NCI-H226 (cell line): ENCODE measurements at regions not wholly inside any gene's neighbourhood (a gene's known extent, or its start where the extent isn't known, plus 50 kb on each side); places are given as distances from the start of the nearest gene placed in this dataset.
A peak's percentile ranks its signal among the peaks of the same experiment; 100 is the strongest.
"Not testable (repeated sequence)": the region's sequence is repeated elsewhere in the genome, so short reads cannot be mapped to it uniquely, and the experiment has no call there.

Experiments used
- DNase-seq: peaks from one replicate; pipeline ENCODE4 v3.0.0-alpha.2; 2015

DNA sequence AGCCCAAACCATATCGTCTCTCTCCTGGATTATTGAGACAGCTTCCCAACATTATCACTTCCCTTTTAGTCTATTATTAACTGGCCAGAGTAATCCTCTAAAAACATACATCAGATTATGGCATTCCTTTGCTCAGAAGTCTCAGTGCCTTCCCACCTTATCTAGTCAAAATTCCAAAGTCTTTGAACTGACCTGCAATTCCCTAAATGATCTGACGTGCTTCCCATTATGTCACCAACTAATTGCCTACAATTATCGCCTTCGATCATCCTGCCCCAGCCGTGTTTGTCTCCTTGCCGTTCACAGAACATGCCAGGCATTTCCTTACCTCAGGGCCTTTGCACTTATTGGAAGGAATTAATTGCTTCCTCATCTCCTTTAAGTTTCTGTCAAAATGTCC lies 332.4 kb downstream of the IRS1 start:
- no peak for DNase-seq

GRCh38 chr2:226466589-226466988 lies 333.0 kb downstream of the IRS1 start:
- DNase-seq, result peak; percentile 35

DNA sequence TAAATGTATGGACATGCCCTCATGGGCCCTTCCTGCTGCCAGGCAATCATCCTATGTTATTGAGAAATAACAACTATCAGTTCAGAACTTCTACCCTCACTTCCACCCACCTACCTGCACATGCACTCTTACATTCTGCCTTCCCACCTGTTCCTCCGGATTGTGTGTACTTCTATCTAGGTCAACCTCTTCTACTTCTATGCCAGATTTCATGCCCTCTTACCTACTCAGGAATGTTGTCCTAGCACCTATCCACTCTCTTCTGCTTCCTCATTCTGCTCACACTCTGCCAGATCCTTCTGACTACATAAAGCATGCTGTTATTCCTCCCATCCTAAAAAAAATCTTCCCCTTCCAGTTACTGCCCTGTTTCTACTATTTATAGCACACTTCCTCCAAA lies 333.5 kb downstream of the IRS1 start:
- no peak for DNase-seq

DNA sequence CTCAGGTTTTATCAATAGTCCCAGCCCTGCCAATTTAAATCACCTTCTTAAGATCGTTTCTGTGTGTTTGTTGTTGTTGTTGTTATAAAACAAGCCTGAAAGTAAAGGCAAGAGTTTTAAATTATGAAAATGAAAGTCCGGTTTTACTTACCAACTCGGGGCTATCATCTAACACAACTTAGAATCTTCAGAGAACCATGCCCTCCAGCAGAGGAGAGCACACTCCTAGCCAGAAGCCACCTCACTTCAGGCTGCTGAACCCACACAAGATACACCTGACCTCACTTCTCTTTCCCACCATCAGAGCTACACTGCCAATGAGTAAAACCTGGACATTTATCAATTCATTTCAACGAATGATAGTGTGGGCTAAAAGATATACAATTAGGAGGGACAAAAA lies 335.2 kb downstream of the IRS1 start:
- DNase-seq, result no peak

DNA sequence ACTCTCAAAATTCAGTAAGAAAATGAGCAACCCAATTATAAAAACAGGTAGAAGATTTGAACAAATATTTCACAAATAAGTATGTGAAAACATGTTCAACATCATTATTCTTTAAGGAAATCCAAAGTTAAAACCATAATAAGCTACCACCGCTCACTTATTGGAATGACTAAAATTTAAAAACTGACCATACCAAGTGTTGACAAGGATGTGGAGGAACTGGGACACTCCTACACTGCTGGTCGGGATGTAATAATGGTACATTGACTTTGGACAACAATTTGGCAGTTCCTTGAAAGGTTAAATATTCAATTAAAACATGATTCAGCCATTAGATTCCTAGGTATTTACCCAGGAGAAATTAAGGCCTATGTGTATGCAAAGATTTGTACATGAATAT lies 336.5 kb downstream of the IRS1 start:
- no peak for DNase-seq

DNA sequence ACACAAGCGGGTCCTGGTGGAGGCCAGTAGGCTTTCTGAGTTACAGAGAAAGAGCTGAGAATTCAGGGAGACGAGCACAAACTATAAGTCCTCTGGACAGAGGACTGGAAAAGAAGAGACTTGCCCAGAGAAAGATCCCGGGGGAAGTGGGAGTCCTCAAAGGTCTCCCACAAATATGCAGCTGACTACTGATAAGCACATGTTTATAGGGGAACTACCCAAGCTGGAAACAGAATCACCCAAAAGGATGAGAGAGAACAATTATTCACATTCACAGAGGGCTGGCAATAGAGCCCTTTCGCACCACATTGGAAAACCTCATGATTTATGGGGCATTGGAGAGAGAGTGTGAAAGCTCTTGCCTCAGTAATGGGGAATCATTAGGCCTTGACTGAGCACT lies 337.6 kb downstream of the IRS1 start:
- peak; percentile 83 for DNase-seq

GRCh38 chr2:226456144-226456543 lies 343.5 kb downstream of the IRS1 start:
- DNase-seq, result not testable (repeated sequence)

GRCh38 chr2:226452768-226453167 lies 346.9 kb downstream of the IRS1 start:
- no peak for DNase-seq

- DNase-seq, result no peak
Measured at GRCh38 chr2:226451486-226451885, 348.1 kb downstream of the IRS1 start.

- DNase-seq, result no peak
Measured at GRCh38 chr2:226450141-226450540, 349.5 kb downstream of the IRS1 start.

GRCh38 chr2:226447338-226448300 lies 352.0 kb downstream of the IRS1 start:
- peak; percentile 28 for DNase-seq

- no peak for DNase-seq
Measured at GRCh38 chr2:226446406-226447001, 353.1 kb downstream of the IRS1 start.

- no peak for DNase-seq
Measured at GRCh38 chr2:226445216-226445861, 354.3 kb downstream of the IRS1 start.

- no peak for DNase-seq
Measured at GRCh38 chr2:226443112-226443511, 356.5 kb downstream of the IRS1 start.

DNA sequence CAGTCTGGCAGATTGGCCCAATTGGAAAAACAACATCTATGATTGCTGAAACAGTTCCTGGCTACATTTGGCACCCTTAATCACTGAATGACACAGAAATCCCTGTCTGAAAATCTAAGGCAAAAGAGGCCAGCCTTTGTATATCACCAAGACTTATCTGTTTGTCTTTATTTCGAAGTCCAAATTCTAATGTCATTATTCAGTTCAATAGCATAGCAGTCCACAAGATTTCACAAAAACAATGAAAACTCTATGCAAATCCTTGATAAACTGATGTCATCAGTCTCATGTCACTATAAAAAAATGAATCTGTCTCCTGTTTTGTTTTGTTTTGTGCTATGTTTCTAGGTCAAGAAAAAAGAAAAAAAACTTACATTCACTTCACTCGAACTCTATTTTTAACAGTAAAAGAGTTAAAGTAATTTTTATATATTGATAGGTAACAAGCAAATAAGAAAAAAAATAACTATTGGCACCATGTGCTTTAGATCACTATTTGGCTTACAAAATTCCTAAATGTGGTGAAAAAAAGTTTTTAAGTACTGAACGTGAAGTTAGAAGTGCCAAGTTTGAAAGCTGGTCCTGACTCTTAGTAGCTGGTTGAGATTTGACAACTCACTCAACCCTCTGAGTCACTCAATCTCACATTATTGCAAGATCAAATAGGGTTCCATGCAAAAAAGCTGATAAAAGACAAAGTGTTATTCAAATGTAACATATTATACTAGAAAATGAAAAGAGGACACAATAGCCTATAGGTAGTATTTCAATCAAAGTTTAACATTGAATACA lies 359.3 kb downstream of the IRS1 start:
- no peak for DNase-seq

DNA sequence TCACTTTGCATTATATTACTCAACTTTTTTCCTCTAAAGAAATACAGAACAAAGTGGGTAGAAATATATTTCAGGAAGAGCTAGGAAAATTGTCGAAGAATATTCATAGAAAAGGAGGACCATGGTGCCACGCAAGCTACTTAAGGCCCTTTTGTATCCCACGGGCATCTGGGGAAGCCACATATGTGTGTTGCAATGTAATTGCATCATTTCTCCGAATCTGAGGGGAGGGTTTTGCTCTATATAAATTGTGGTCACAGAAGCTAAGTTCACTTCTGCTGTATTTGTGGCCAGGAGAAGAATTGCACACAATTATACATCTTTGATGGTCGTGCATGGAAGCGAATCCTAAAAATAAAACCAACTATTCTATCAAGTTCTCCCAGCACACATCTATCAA lies 360.3 kb downstream of the IRS1 start:
- no peak for DNase-seq

DNA sequence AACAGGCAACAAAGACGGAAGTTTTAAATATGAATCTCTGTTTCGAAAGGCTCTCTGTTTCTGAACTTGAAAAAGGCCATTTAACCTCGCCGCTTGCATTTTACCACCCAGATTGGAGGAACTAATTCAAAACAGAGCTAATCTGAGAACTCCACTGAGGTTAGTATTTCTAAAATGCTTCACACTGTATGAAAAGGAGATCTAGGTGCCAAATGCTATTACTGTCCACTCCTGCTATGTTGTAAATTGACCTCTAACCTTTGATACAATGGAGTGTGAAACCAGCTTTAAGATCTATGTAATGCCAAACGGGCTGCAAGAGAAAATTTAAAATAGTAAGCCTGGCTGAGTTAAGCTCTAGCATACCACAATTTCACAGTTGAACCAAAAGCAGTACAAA lies 364.5 kb downstream of the IRS1 start:
- no peak for DNase-seq

GRCh38 chr2:226434702-226435101 lies 364.9 kb downstream of the IRS1 start:
- DNase-seq, result no peak

- peak; percentile 41 for DNase-seq
Measured at GRCh38 chr2:226431288-226431948, 368.2 kb downstream of the IRS1 start.

- DNase-seq, result no peak
Measured at GRCh38 chr2:226429476-226429875, 370.1 kb downstream of the IRS1 start.

DNA sequence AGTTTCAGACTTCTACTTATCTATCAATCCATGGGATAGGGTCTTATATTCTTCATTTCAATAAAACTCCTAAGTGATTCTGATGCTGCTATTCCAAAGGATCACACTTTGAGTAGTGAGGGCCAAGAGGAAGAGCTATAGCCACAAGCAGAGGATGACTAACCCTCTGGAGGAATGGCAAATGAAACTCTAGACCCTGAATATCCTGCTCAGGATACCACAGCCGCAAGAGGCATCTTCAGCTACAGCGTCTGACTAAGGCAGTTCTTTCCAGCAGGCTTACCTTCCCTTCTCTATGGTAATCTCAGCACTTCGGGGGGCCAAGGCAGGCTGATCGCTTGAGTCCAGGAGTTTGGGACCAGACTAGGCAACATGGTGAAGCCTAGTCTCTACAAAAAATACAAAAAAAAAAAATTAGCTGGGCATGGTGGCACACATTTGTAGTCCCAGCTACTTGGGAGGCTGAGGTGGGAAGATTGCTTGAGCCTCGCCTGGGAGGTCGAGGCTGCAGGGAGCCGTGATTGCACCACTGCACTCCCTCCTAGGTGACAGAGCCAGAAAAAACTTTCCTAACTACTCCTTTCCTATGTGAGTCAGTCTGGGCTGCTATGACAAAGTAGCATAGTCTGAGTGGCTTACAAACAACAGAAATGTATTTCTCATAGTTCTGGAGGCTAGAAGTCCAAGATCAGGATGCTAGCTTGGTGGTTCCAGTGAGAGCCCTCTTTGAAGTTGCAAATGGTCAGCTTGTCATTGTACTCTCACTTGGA lies 371.9 kb downstream of the IRS1 start:
- peak; percentile 89 for DNase-seq

DNA sequence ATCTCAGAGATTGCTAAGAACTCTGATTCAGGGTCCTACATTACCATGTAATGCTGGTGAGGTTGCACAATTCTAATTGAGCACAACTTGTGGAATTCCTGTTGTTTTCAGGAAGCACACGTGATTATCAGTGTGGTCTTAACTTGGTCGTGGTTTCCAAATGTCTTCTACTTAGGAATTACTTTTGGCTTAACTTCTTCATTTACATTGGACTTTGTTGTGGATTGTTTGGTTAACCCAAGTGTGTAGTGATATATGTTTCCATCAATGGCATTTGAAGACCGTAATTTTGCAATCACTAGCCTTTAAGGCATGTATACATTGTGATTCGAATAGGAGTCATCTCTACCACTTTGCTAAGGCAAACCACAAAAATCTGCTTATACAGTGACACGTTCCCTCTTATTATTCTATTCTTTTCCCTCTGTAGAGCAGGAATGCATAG lies 373.3 kb downstream of the IRS1 start:
- peak; percentile 75 for DNase-seq
